ENCODE measurements at regions not wholly inside any gene's neighbourhood (a gene's known extent, or its start where the extent isn't known, plus 50 kb on each side); places are given as distances from the start of the nearest gene placed in this dataset.

- no peak overlapping the region for H3K9ac ChIP-seq (ENCODE audit: low read length in 3 of 3)
- H3K36me3 ChIP-seq (ENCODE audit: control insufficient read depth in 2 of 3, insufficient read depth in 3 of 3, low read length in 3 of 3): no peaks in the 10 kb centered on the region
- no peaks in the 10 kb centered on the region for H3K27me3 ChIP-seq (ENCODE audit: control insufficient read depth, insufficient read depth, low read length)
- TF ChIP-seq, protein P1, sequence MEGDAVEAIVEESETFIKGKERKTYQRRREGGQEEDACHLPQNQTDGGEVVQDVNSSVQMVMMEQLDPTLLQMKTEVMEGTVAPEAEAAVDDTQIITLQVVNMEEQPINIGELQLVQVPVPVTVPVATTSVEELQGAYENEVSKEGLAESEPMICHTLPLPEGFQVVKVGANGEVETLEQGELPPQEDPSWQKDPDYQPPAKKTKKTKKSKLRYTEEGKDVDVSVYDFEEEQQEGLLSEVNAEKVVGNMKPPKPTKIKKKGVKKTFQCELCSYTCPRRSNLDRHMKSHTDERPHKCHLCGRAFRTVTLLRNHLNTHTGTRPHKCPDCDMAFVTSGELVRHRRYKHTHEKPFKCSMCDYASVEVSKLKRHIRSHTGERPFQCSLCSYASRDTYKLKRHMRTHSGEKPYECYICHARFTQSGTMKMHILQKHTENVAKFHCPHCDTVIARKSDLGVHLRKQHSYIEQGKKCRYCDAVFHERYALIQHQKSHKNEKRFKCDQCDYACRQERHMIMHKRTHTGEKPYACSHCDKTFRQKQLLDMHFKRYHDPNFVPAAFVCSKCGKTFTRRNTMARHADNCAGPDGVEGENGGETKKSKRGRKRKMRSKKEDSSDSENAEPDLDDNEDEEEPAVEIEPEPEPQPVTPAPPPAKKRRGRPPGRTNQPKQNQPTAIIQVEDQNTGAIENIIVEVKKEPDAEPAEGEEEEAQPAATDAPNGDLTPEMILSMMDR (IDR thresholded peaks at IDR 0.05; ENCODE audit: borderline replicate concordance, extremely low read depth, insufficient read depth): no peak
- intact Hi-C loops (cut with DNase I): no loop called here
- no peaks in the 10 kb centered on the region for H3K4me1 ChIP-seq (ENCODE audit: control insufficient read depth in 2 of 3, insufficient read depth in 2 of 3, low read depth in 1 of 3, low read length in 3 of 3)
- DNase-seq: peak in 3 of 5 donors; percentile 69 to 85 (median 76)
- no peak overlapping the region for H3K27ac ChIP-seq (ENCODE audit: low read depth in 2 of 2, low read length in 2 of 2)
- no peaks in the 10 kb centered on the region for H3K9me3 ChIP-seq (ENCODE audit: control insufficient read depth in 2 of 3, insufficient read depth in 1 of 3, low read length in 3 of 3)
- H3K4me3 ChIP-seq (ENCODE audit: low read length in 3 of 3): no peak overlapping the region
- FAIRE-seq: no peak
Observed at GRCh38 chr20:60589623-60590022, 631.4 kb downstream of the CDH26 start.

GRCh38 chr20:60591172-60591799 is 633.1 kb downstream of the CDH26 start:
- no peaks in the 10 kb centered on the region for H3K9me3 ChIP-seq (ENCODE audit: control insufficient read depth in 2 of 3, insufficient read depth in 1 of 3, low read length in 3 of 3)
- no peaks in the 10 kb centered on the region for H3K4me1 ChIP-seq (ENCODE audit: control insufficient read depth in 2 of 3, insufficient read depth in 2 of 3, low read depth in 1 of 3, low read length in 3 of 3)
- TF ChIP-seq, protein P1 (IDR thresholded peaks at IDR 0.05; ENCODE audit: borderline replicate concordance, extremely low read depth, insufficient read depth): no peak
- H3K27ac ChIP-seq (ENCODE audit: low read depth in 2 of 2, low read length in 2 of 2): no peak overlapping the region
- DNase-seq (no peak), FAIRE-seq (no peak)
- no peak overlapping the region for H3K9ac ChIP-seq (ENCODE audit: low read length in 3 of 3)
- H3K4me3 ChIP-seq (ENCODE audit: low read length in 3 of 3): no peak overlapping the region
- intact Hi-C loops (cut with DNase I): no loop called here
- H3K36me3 ChIP-seq (ENCODE audit: control insufficient read depth in 2 of 3, insufficient read depth in 3 of 3, low read length in 3 of 3): no peaks in the 10 kb centered on the region
- H3K27me3 ChIP-seq (ENCODE audit: control insufficient read depth, insufficient read depth, low read length): no peaks in the 10 kb centered on the region

DNA sequence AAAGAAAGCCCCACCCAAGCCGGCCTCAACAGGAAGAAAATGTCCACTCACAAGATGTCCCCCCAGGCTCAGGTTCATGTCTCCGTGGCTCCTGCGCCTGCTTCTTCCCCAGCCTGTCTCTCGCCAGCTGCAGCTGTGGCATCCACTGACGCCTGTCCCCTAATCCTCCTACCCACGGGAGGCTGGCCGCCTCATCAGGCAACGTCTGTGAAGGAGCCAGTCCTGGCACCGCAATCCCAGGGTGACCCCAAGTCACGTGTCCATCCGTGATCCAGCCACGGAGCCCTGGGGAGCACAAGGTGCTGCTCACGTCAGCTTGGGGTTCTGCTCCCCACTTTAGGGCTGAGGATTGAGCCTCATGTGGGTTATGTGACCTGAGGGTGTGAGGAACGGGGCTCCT is 640.3 kb downstream of the CDH26 start:
- DNase-seq (no peak), FAIRE-seq (no peak)
- H3K4me3 ChIP-seq (ENCODE audit: low read length in 3 of 3): no peak overlapping the region
- H3K9ac ChIP-seq (ENCODE audit: low read length in 3 of 3): no peak overlapping the region
- TF ChIP-seq, protein P1 (IDR thresholded peaks at IDR 0.05; ENCODE audit: borderline replicate concordance, extremely low read depth, insufficient read depth): no peak
- no peaks in the 10 kb centered on the region for H3K9me3 ChIP-seq (ENCODE audit: control insufficient read depth in 2 of 3, insufficient read depth in 1 of 3, low read length in 3 of 3)
- intact Hi-C loops (cut with DNase I): no loop called here
- H3K4me1 ChIP-seq (ENCODE audit: control insufficient read depth in 2 of 3, insufficient read depth in 2 of 3, low read depth in 1 of 3, low read length in 3 of 3): no peaks in the 10 kb centered on the region
- no peaks in the 10 kb centered on the region for H3K36me3 ChIP-seq (ENCODE audit: control insufficient read depth in 2 of 3, insufficient read depth in 3 of 3, low read length in 3 of 3)
- no peak overlapping the region for H3K27ac ChIP-seq (ENCODE audit: low read depth in 2 of 2, low read length in 2 of 2)
- H3K27me3 ChIP-seq (ENCODE audit: control insufficient read depth, insufficient read depth, low read length): no peaks in the 10 kb centered on the region

- TF ChIP-seq, protein P1 (IDR thresholded peaks at IDR 0.05; ENCODE audit: borderline replicate concordance, extremely low read depth, insufficient read depth): no peak
- no peak for DNase-seq
- H3K27ac ChIP-seq (ENCODE audit: low read depth in 2 of 2, low read length in 2 of 2): no peak overlapping the region
- no peak for FAIRE-seq
- intact Hi-C loops (cut with DNase I): no loop called here
- no peak overlapping the region for H3K9ac ChIP-seq (ENCODE audit: low read length in 3 of 3)
- H3K36me3 ChIP-seq (ENCODE audit: control insufficient read depth in 2 of 3, insufficient read depth in 3 of 3, low read length in 3 of 3): no peaks in the 10 kb centered on the region
- no peaks in the 10 kb centered on the region for H3K27me3 ChIP-seq (ENCODE audit: control insufficient read depth, insufficient read depth, low read length)
- H3K9me3 ChIP-seq (ENCODE audit: control insufficient read depth in 2 of 3, insufficient read depth in 1 of 3, low read length in 3 of 3): no peaks in the 10 kb centered on the region
- H3K4me1 ChIP-seq (ENCODE audit: control insufficient read depth in 2 of 3, insufficient read depth in 2 of 3, low read depth in 1 of 3, low read length in 3 of 3): no peaks in the 10 kb centered on the region
- H3K4me3 ChIP-seq (ENCODE audit: low read length in 3 of 3): no peak overlapping the region
Observed at GRCh38 chr20:60599381-60599780, 641.2 kb downstream of the CDH26 start.

Measured in kidney (tissue), 13 donors.